ENCODE measurements at regions not wholly inside any gene's neighbourhood (a gene's known extent, or its start where the extent isn't known, plus 50 kb on each side); places are given as distances from the start of the nearest gene placed in this dataset.
"Not testable (repeated sequence)": the region's sequence is repeated elsewhere in the genome, so short reads cannot be mapped to it uniquely, and the experiment has no call there.

GRCh38 chr15:20066173-20066572 lies 475.4 kb downstream of the GOLGA6L6 start:
- H3K4me3 ChIP-seq (ENCODE audit: low read depth in 2 of 2, low read length in 2 of 2); POLR2A ChIA-PET; intact Hi-C loops (cut with micrococcal nuclease; ENCODE audit: unreplicated experiment); H3K27me3 ChIP-seq (ENCODE audit: control insufficient read depth, insufficient read depth, low read length); in situ Hi-C loops (cut with HindIII; ENCODE audit: low pct_unique_long_range_greater_than_20kb, low sequenced_read_pairs); H3K36me3 ChIP-seq (ENCODE audit: control insufficient read depth, insufficient read depth, low read length); BruUV-seq (replicated peaks); ATAC-seq; H3K27ac ChIP-seq (ENCODE audit: low read length); CTCF ChIA-PET; H3K9me3 ChIP-seq (ENCODE audit: control insufficient read depth, insufficient read depth, low read depth, low read length); H3K4me1 ChIP-seq (ENCODE audit: control insufficient read depth, insufficient read depth, low read length); DNase-seq (ENCODE audit: low read depth, low spot score): not testable (repeated sequence)

- H3K36me3 ChIP-seq (ENCODE audit: control insufficient read depth, insufficient read depth, low read length); POLR2A ChIA-PET; in situ Hi-C loops (cut with HindIII; ENCODE audit: low pct_unique_long_range_greater_than_20kb, low sequenced_read_pairs); DNase-seq (ENCODE audit: low read depth, low spot score); BruUV-seq (replicated peaks); ATAC-seq; intact Hi-C loops (cut with micrococcal nuclease; ENCODE audit: unreplicated experiment); H3K4me1 ChIP-seq (ENCODE audit: control insufficient read depth, insufficient read depth, low read length); CTCF ChIA-PET; H3K27ac ChIP-seq (ENCODE audit: low read length); H3K27me3 ChIP-seq (ENCODE audit: control insufficient read depth, insufficient read depth, low read length); H3K4me3 ChIP-seq (ENCODE audit: low read depth in 2 of 2, low read length in 2 of 2); H3K9me3 ChIP-seq (ENCODE audit: control insufficient read depth, insufficient read depth, low read depth, low read length): not testable (repeated sequence)
These were observed 476.1 kb downstream of the GOLGA6L6 start for GRCh38 chr15:20065508-20065907.

GRCh38 chr15:20063167-20063566 lies 478.4 kb downstream of the GOLGA6L6 start:
- intact Hi-C loops (cut with micrococcal nuclease; ENCODE audit: unreplicated experiment); ATAC-seq; H3K9me3 ChIP-seq (ENCODE audit: control insufficient read depth, insufficient read depth, low read depth, low read length); DNase-seq (ENCODE audit: low read depth, low spot score); H3K4me1 ChIP-seq (ENCODE audit: control insufficient read depth, insufficient read depth, low read length); BruUV-seq (replicated peaks); CTCF ChIA-PET; H3K27me3 ChIP-seq (ENCODE audit: control insufficient read depth, insufficient read depth, low read length); H3K4me3 ChIP-seq (ENCODE audit: low read depth in 2 of 2, low read length in 2 of 2); in situ Hi-C loops (cut with HindIII; ENCODE audit: low pct_unique_long_range_greater_than_20kb, low sequenced_read_pairs); H3K27ac ChIP-seq (ENCODE audit: low read length); H3K36me3 ChIP-seq (ENCODE audit: control insufficient read depth, insufficient read depth, low read length); POLR2A ChIA-PET: not testable (repeated sequence)

- BruUV-seq (replicated peaks); CTCF ChIA-PET; H3K36me3 ChIP-seq (ENCODE audit: control insufficient read depth, insufficient read depth, low read length); H3K27ac ChIP-seq (ENCODE audit: low read length); H3K27me3 ChIP-seq (ENCODE audit: control insufficient read depth, insufficient read depth, low read length); H3K4me1 ChIP-seq (ENCODE audit: control insufficient read depth, insufficient read depth, low read length); H3K4me3 ChIP-seq (ENCODE audit: low read depth in 2 of 2, low read length in 2 of 2); intact Hi-C loops (cut with micrococcal nuclease; ENCODE audit: unreplicated experiment); ATAC-seq; DNase-seq (ENCODE audit: low read depth, low spot score); in situ Hi-C loops (cut with HindIII; ENCODE audit: low pct_unique_long_range_greater_than_20kb, low sequenced_read_pairs); H3K9me3 ChIP-seq (ENCODE audit: control insufficient read depth, insufficient read depth, low read depth, low read length); POLR2A ChIA-PET: not testable (repeated sequence)
These were observed 480.8 kb downstream of the GOLGA6L6 start for GRCh38 chr15:20060838-20061237.

- BruUV-seq (replicated peaks); DNase-seq (ENCODE audit: low read depth, low spot score); CTCF ChIA-PET; H3K9me3 ChIP-seq (ENCODE audit: control insufficient read depth, insufficient read depth, low read depth, low read length); in situ Hi-C loops (cut with HindIII; ENCODE audit: low pct_unique_long_range_greater_than_20kb, low sequenced_read_pairs); H3K4me1 ChIP-seq (ENCODE audit: control insufficient read depth, insufficient read depth, low read length); H3K36me3 ChIP-seq (ENCODE audit: control insufficient read depth, insufficient read depth, low read length); intact Hi-C loops (cut with micrococcal nuclease; ENCODE audit: unreplicated experiment); ATAC-seq; H3K27ac ChIP-seq (ENCODE audit: low read length); H3K4me3 ChIP-seq (ENCODE audit: low read depth in 2 of 2, low read length in 2 of 2); H3K27me3 ChIP-seq (ENCODE audit: control insufficient read depth, insufficient read depth, low read length); POLR2A ChIA-PET: not testable (repeated sequence)
These were observed 484.7 kb downstream of the GOLGA6L6 start for GRCh38 chr15:20056871-20057270.

- DNase-seq (ENCODE audit: low read depth, low spot score); H3K9me3 ChIP-seq (ENCODE audit: control insufficient read depth, insufficient read depth, low read depth, low read length); POLR2A ChIA-PET; H3K4me1 ChIP-seq (ENCODE audit: control insufficient read depth, insufficient read depth, low read length); H3K36me3 ChIP-seq (ENCODE audit: control insufficient read depth, insufficient read depth, low read length); H3K4me3 ChIP-seq (ENCODE audit: low read depth in 2 of 2, low read length in 2 of 2); H3K27me3 ChIP-seq (ENCODE audit: control insufficient read depth, insufficient read depth, low read length); ATAC-seq; CTCF ChIA-PET; intact Hi-C loops (cut with micrococcal nuclease; ENCODE audit: unreplicated experiment); H3K27ac ChIP-seq (ENCODE audit: low read length); in situ Hi-C loops (cut with HindIII; ENCODE audit: low pct_unique_long_range_greater_than_20kb, low sequenced_read_pairs); BruUV-seq (replicated peaks): not testable (repeated sequence)
These were observed 485.7 kb downstream of the GOLGA6L6 start for GRCh38 chr15:20055921-20056320.

- H3K9me3 ChIP-seq (ENCODE audit: control insufficient read depth, insufficient read depth, low read depth, low read length); DNase-seq (ENCODE audit: low read depth, low spot score); BruUV-seq (replicated peaks); H3K4me3 ChIP-seq (ENCODE audit: low read depth in 2 of 2, low read length in 2 of 2); ATAC-seq; H3K27ac ChIP-seq (ENCODE audit: low read length); in situ Hi-C loops (cut with HindIII; ENCODE audit: low pct_unique_long_range_greater_than_20kb, low sequenced_read_pairs); H3K36me3 ChIP-seq (ENCODE audit: control insufficient read depth, insufficient read depth, low read length); POLR2A ChIA-PET; H3K27me3 ChIP-seq (ENCODE audit: control insufficient read depth, insufficient read depth, low read length); CTCF ChIA-PET; intact Hi-C loops (cut with micrococcal nuclease; ENCODE audit: unreplicated experiment); H3K4me1 ChIP-seq (ENCODE audit: control insufficient read depth, insufficient read depth, low read length): not testable (repeated sequence)
These were observed 493.4 kb downstream of the GOLGA6L6 start for GRCh38 chr15:20048189-20048588.

GRCh38 chr15:20045165-20045564 lies 496.4 kb downstream of the GOLGA6L6 start:
- intact Hi-C loops (cut with micrococcal nuclease; ENCODE audit: unreplicated experiment); H3K36me3 ChIP-seq (ENCODE audit: control insufficient read depth, insufficient read depth, low read length); H3K4me3 ChIP-seq (ENCODE audit: low read depth in 2 of 2, low read length in 2 of 2); ATAC-seq; POLR2A ChIA-PET; BruUV-seq (replicated peaks); H3K27ac ChIP-seq (ENCODE audit: low read length); H3K4me1 ChIP-seq (ENCODE audit: control insufficient read depth, insufficient read depth, low read length); CTCF ChIA-PET; DNase-seq (ENCODE audit: low read depth, low spot score); in situ Hi-C loops (cut with HindIII; ENCODE audit: low pct_unique_long_range_greater_than_20kb, low sequenced_read_pairs); H3K9me3 ChIP-seq (ENCODE audit: control insufficient read depth, insufficient read depth, low read depth, low read length); H3K27me3 ChIP-seq (ENCODE audit: control insufficient read depth, insufficient read depth, low read length): not testable (repeated sequence)

Data from Panc1 (cell line).